GF-D8 (cell line): ENCODE measurements at regions not wholly inside any gene's neighbourhood (a gene's known extent, or its start where the extent isn't known, plus 50 kb on each side); places are given as distances from the start of the nearest gene placed in this dataset.

ENCODE experiments used
- DNase-seq: peaks from one replicate; lab custom pipeline; 2025; lab: John Stamatoyannopoulos, UW

DNA sequence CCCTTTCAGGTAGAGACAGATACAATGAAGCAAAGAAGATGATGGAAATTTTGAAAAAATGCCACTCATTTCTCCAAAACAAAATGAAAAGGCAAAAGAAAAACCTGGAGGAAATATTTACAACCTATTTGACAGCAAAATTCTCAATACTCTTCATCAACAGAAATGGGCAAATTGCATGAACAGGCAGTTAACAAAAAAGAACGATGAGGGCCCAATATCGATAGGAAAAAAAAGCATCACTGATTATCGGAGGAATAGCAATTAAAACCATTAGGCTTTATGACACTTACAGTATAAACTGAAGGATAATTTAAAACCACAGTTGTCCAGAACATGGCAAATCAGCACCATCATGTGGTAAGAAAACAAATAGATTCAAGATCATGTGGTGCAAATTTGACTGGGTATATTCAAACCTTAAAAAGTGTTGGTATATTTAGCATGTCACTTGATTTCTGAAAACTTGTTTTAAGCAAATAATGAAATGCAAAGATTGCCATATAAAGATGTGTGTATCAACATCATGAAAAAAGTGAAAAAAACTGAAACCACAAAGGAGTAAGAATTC, 222.9 kb downstream of the BRD1 start:
- DNase-seq, result no peak

DNA sequence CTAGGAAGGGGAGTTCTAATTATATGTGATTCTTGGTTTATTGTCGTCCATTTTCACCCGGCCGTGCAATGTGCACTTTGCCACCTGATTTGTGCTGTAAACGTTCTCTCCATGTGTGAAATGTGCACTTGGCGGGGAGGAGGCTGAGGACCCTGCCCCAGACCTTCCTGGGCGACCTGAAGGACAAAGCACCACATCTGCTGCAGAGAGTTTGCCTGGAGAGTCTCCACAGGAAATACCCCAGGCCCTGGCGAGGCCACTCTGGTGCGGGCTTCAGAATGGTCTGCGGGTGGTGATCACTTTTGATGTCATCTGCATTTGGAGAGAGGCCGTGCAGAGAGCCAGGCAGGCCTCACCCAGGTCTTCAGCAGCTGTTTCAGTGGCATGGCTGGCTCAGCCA, 224.7 kb downstream of the BRD1 start:
- DNase-seq, result no peak

DNA sequence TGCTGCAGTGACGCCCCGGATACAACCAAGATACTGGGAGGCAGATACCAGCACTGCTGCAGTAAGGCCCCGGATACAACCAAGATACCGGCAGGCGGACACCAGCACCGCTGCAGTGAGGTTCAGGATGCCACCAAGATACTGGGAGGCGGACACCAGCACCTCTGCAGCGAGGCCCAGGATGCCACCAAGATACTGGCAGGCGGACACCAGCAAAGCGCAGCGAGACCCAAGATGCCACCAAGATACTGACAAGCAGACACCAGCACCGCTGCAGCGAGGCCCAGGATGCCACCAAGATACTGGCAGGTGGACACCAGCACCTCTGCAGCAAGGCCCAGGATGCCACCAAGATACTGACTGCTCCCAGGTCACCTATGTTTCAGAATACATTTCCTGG, 225.2 kb downstream of the BRD1 start:
- no peak for DNase-seq

DNA sequence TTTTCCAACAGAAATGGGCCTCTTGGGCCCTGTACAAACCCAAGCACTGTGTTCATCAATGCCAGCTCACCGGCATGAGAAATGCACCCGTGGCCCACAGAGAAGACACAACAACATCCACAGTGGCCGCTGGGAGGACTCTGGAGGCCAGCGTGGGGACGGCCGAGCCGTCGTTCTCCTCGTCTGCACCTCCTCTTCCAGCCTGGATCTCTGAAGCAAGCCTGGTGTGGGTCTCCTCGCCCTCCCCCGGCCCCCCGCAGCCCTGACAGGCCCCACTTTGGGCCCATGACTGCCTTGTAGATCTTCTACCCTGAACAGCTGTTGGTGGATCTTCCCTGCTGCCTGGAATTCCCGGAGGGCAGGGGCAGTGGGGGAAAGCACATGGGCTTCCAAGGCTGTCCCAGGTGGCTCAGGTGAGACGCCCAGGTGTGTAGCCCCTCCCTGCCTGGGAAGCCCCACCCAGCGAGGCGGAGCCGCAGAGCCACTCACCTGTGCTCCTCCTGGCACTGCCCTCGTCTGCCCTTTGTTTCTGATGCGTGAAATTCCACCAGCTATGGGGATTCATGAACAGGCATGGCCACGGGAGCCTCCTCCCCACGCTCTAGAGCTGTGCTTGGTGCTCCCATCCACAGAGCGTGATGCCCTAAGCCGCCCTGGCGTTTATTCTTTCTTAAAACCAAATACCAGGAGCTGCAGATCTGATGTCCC, 225.9 kb downstream of the BRD1 start:
- DNase-seq, result no peak

DNA sequence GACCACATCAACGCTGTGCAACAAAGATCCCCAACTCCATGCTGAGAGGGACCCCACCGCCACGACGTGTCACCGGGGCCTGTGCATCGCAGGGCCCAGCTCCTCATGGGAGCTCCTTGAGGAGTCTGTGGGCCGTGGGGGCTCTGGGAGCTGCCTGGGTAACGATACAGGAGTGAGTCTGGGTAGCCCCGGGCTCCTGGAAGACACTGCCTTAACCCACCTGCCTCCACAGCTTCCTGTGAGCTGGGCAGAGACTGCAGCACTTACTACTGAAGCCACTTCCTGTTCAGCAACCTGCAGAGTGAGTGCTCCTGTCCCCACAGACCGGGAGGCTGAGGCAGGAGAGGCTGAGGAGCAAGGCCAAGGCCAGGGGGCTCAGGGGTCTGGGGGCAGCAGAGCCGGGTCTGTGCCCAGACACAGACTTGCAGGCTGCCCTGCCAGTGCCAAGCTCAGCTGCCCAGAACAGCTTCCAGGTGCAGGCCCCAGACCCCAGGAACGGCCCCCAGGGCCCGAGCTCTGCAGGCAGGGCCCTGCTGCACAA, 226.7 kb downstream of the BRD1 start:
- no peak for DNase-seq

DNA sequence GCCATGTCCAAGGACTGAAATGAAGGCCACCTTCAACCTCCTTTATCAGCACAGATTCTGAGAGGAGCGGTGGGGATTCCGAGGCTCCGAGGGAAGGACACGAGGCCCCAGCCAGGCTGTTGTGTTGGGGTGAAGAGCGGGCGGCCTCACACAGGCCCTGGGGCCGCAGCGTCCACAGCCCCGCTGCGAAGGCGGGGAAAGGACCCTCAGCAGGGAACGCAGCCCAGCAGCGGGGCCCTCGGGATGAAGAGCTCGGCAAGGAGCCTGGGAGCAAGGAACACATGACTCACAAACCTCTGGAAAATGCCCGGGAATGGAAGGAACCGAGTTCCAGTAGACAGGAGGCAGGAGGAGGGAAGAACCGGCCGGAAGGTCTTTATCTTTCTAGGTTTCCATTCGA, 227.2 kb downstream of the BRD1 start:
- no peak for DNase-seq

DNA sequence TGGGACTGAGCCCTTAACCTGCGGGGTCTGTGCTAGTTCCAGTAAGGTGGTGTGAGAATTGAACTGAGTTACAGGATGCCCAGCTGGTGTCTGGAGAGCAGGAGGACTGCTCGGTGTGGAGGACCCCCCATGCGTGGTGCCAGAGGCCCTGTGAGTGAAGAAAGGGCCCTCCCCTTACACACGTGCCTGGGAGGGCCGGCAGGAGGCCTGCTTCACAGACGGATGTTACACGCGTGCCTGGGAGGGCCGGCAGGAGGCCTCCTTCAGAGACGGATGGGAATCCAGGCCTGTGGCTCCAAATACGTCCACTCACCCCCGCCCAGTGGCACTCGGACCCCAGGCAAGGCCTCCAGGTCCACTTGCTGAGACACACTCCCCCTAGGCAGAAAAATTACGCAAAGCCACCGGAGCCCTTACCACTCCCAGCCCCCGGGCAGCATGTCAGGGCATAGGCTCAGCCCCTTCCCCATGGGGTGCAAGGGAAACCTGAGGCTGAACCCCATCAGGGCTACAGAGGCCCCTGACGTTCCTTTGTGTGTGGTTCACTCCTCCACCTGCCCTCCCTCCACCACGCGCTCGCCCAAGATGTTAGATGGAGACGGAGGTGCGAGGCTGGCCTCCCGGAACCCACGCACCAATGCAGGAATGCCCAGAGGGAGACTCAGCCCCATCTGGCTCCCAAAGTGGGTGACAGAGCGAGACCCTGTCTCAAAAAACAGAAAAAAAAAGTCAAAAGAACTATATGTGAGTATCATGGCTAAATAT, 227.8 kb downstream of the BRD1 start:
- DNase-seq, result no peak

DNA sequence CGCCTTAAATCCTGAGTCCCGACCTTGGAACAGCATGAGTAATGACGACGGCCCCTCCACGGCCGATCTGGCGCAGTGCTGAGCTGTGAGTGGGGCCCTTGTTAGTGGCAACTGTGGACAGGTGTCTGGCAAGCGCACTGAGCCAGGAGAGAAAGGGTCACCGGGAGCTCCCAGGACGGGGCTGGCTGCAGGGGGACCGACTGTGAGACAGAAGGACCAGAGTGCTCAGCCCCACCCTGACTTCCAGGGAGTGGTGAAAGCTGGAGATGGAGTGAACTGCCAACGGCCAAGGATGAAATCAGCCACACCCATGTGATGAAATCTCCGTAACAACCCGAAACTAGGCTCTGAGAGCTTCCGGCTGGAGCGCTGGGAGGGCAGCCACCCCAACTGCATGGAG, 228.6 kb downstream of the BRD1 start:
- DNase-seq, result no peak

DNA sequence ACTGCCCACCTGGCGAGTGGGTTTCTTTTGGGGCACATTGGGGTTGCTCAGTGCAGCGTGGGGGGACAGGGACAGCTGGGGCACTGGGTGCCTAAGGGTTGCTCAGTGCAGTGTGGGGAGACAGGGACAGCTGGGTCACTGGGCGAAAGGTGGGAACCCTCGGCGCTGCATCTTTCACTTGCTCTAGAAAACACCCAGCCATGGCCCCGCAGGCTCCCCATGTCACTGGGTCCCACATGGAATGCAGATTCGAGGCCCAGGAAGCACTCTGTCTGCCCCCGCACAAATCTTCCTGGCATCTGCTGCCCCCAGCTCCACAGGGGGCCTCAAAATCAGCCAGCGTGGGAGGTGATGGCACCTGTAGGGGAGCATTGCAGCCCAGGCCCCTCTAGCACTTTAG, 229.3 kb downstream of the BRD1 start:
- DNase-seq, result no peak

DNA sequence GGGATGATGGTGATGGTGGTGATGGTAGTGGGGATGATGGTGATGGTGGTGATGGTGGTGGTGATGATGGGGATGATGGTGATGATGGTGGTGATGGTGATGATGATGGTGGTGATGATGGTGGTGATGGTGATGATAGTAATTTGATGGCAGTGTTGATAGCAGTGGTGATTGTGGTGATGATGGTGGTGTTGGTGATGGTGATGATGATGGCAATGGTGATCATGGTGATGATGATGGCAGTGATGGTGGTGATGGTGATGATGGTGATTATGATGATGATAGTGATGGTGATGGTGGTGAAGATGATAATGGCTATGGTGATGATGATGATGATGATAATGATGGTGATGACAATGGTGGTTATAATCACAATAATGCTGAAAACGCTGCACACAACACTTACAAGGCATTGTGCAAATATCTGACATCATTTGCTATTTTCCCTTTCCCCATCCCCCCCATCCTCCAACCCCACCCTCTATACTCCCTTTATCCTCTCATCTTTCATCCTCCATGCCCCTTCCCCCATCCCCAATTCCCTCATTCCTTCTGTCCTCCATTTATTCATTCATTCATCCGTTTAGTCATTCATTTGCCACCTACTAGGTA, 230.1 kb downstream of the BRD1 start:
- no peak for DNase-seq

DNA sequence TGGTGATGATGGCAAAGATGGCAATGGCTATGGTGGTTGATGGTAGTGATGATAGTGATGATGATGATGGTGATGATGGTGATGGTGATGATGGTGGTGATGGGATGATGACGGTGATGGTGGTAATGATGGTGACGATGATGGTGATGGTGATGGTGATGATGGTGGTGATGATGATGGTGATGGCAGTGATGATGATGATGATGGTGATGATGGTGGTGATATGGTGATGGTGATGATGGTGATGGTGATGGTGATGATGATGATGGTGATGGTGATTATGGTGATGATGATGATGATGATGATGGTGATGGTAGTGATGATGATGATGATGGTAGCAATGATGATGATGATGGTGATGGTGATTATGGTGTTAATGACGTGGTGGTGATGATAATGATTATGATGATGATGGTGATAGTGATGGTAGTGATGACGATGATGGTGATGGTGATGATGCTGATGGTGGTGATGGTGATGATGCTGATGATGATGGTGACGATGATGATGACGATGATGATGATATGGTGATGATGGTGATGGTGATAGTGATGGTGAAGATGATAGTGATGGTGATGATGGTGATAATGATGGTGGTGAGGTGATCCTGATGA, 232.1 kb downstream of the BRD1 start:
- DNase-seq, result no peak

DNA sequence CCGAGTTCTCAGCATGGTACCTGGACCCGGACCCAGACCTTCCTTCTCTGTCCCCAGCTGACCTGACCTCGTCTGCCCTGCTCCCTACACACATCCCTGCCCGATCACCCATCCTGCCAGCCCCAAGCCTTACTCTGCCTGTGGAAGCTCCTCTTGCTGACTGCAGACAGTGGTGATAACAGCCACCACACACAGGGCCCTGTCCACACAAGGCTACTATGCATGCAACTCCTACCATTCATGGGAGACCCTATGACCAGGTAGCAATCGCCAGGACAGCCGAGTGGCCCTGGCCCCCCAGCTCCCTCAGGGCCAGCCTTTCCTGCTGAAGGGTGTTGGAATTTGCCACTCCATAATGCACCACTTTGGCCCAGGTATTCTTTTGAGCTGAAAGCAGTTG, 233.6 kb downstream of the BRD1 start:
- no peak for DNase-seq

DNA sequence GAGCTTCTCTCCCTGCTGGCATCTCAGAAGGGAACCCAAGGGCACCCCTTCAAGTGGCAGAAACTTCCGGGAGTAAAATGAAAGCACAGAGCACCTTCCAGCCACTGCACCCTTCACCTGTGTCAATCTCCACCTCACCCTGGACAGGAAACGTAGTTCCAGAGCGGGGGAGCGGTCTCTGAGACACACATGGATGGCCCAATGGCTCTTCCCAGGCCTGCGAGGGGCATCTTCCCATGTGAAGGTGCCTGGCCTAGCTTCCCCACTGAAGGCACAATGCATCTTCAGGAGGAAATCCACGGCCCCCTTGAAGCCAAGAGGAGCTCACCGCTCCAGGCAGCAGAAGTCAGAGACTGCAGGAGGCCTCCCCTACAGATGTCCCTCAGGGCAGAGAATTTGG, 234.2 kb downstream of the BRD1 start:
- DNase-seq, result no peak

DNA sequence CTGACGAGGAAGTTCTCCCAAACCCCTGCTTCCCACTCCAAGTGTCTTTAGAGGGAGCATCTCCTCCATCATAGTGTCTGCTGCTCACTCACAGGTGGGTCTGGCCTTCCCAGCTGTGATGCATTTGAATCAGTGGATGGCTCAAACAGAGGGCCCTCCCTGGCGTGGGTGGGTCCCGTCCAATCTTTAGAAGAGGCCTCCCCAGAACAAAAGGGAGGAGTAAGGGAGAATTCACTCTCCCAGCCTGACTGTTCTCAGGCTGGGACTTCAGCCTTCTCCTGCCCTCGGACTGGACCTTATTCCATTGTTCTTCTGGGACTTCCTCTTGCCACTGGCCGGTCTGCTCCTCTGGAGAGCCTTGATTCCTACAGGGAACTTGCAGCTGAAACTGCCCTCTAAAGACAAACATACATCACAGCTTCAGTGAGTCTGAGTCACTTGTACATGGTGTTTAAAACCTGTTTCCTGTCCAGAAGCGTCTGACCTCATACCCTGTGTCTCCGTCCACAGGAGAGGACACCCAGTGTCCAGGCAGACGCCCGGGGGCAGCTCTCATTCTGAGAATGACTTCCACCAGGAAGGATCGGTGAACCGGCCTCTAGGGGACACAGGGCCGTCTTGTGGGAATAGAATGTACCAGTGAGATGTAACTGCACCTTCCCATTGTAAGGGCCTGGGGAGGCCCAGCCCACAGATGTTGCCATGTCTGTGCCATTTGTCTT, 234.7 kb downstream of the BRD1 start:
- DNase-seq, result no peak

DNA sequence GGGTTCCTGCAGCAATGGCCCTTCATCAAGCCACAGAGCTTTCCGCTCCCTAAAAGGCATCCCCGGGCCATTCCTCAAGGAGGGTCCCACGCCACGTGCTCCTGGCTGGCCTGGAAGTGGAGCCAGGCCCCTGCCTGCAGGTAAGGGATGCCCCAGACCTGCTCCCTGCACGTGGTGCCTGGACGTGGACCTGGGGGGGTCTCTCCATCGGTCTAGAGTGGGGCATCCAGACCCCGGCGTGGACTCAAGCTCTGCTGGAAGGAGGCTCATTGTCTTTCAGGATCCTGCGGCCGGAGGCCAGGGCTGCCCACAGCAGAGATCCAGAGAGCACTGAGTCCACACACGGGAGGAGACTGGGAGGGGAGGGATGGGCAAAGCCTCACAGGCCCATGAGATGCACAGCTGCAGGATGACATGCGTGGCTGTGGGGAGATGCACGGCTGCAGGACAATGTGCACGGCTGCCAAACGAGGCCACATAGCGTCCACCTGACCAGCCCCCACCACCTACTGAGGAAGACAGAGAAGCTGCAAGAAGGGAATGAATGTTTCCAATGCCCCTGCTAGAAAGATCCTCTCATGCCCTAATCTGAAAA, 236.7 kb downstream of the BRD1 start:
- no peak for DNase-seq

DNA sequence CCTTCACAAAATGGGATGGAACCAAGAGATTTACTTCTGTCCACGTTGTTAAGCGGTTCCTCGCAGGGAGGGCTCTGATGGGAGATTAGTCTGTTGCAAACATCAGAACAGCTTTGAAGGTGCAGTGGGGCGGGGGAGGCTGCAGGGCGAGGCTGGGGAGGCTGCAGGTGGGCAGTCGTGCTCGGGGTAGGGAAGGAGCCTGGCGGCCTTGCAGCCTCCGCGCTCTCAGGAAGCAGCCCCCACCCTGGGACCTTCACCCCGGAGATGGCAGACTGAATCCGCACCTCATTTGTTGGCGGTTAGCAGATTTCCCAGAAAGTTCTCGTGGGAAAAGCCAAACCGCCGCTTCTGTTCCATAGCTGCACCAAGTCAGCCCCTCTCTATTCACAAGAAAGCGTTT, 237.3 kb downstream of the BRD1 start:
- DNase-seq, result no peak

DNA sequence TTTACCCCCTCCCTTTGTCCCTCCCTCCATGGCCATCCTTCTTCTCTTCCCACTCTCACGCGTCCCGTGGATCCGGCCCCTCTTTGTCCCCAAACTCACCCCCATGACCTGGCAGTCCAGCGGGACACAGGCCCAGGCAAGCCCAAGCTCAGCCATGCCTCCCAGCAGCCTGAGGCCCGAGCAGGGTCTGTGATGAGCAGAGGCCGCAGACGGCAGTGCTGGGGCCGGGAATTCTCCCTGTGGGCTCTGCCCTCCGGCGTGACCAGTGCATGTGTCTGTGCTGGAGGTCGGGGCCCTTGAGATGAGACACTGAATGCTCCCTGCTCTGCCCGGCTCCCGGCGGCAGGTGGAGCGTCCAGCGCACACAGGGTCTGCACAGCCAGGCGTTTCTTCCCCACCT, 237.9 kb downstream of the BRD1 start:
- DNase-seq, result no peak

DNA sequence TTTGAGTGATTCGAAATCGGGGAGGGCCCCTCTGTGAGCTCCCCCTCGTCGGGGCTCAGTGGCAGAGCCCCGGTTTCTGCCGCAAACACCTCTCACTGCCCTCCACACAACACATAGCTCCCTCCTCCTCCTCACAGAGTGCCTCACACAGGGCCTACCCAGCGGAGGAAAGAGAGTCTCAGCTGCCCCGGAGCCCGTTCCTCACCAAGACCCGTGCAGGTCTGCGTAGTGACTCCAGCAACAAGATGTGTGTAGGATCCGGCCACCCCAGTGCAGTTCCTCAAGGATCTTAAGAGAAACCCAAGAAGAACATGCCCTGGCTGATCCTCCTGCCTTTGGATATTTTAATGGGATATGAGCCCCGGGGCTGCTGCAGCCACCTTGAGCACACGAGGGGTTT, 238.4 kb downstream of the BRD1 start:
- no peak for DNase-seq

DNA sequence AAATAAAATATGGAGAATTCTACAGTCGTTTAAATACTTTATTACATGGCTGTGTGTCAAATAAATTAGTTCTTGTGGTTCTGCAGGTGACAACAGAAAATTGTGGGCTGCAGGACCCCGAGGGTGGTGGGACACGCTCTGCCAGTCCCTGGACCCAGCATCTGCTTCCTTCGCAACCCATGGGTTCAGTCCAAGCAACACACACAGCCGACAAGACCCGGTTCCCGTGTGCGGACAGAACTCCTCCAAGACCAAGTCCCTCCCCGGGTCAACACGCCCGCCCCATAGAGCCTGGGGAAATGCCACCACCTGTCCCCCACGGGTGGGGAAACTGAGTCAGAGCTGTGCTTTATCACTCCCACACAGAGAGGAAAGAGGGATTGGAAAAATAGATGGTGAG, 238.9 kb downstream of the BRD1 start:
- DNase-seq, result no peak

DNA sequence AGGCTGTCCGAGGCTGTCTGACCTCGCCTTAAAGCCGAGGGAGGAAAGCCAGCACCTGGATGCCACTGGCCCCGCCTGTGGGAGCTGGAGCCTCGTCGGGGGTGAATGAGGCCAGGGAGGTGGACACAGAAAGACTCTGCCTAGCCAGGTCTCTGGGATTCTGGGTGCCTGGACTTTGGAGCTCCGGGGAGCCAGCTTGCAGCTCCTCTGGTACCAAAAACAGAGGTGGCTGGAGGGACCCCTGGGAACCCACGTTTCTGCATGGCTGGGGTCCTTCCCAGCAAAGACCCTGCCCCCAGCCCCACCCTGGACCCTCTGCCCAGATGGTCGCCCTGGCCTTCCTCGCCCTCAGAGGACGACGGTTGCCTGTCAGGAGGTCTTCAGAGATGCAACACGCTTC, 239.7 kb downstream of the BRD1 start:
- DNase-seq, result no peak

DNA sequence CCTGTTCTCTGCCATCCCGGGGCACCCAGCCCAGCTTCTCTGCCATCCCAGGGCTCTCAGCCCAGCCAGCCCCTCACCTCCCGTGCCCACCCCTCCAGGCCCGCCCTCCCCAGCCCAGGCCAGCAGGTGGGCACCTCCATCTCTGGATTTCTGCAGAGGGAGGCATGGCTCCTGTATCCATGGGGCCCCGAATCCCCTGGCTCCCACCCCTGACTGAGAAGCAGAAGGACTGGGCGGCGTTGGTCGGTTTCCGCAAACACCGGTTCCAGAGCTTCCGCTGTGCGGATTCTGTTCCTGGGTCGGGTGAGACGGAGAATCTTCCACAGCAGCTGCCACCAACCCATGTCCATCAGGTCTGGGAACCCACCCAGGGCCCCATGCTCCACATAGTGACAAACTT, 240.3 kb downstream of the BRD1 start:
- no peak for DNase-seq
